Breast epithelium (tissue), 4 donors: ENCODE measurements at regions not wholly inside any gene's neighbourhood (a gene's known extent, or its start where the extent isn't known, plus 50 kb on each side); places are given as distances from the start of the nearest gene placed in this dataset.
A peak's percentile ranks its signal among the peaks of the same experiment; 100 is the strongest.

ENCODE experiments used
- DNase-seq, 2 donors: peaks; one replicate each; pipeline ENCODE4 v3.0.0-alpha.2; 2019; ENCODE audit warnings: low spot score in 2 of 2
- H3K27ac ChIP-seq, 2 donors: fragments of 200-600 bp; sonication (generic) in 1 of 2; one replicate each; pipeline ENCODE4 v1.5.1; 2016 to 2019; ENCODE audit warnings: mild to moderate bottlenecking in 1 of 2
- H3K27me3 ChIP-seq, 2 donors: fragments of 200-600 bp; sonication (generic) in 1 of 2; one replicate each; pipeline versions ENCODE4 v1.5.1 to v1.6.0; 2017 to 2019; ENCODE audit warnings: control low read depth in 1 of 2, mild to moderate bottlenecking in 1 of 2
- H3K36me3 ChIP-seq: fragments of 200-600 bp; one replicate; pipeline ENCODE4 v1.5.1; 2019
- H3K4me1 ChIP-seq, 2 donors: fragments of 200-600 bp; sonication (generic); one replicate each; pipeline ENCODE4 v1.5.1; 2016 to 2019; ENCODE audit warnings: control low read depth in 1 of 2
- H3K4me3 ChIP-seq, 3 donors: fragments of 200-600 bp; sonication (generic); 1 replicate in 2 of 3; 2 replicates in 1 of 3; pipeline ENCODE4 v1.5.1; 2016 to 2019; ENCODE audit warnings: mild to moderate bottlenecking in 3 of 3, moderate library complexity in 2 of 3
- H3K9me3 ChIP-seq, 2 donors: fragments of 200-600 bp; sonication (generic) in 1 of 2; one replicate each; pipeline ENCODE4 v1.5.1; 2016 to 2019; ENCODE audit warnings: control low read depth in 1 of 2
- CTCF ChIP-seq, 3 donors: fragments of 450-650 bp; IDR thresholded peaks; one replicate each; pipeline ENCODE4 v1.5.1; 2016 to 2017; ENCODE audit warnings: antibody characterized with exemption in 3 of 3, mild to moderate bottlenecking in 3 of 3, moderate library complexity in 3 of 3
- POLR2A ChIP-seq: fragments of 450-650 bp; IDR thresholded peaks from one replicate; pipeline ENCODE4 v1.6.1; 2016; ENCODE audit warnings: antibody characterized with exemption, mild to moderate bottlenecking, moderate library complexity
- POLR2AphosphoS5 ChIP-seq, 3 donors: sonication (generic); formaldehyde crosslinking; IDR thresholded peaks; one replicate each; pipeline ENCODE4 v1.6.1; 2017; ENCODE audit warnings: antibody characterized with exemption in 3 of 3
- intact Hi-C: fragments of 100-400 bp; cut with DNase I; formaldehyde crosslinking; loops from one replicate; pipeline ENCODE4 v1.15.1; 2023; ENCODE audit warnings: low total_unique reads

- Histone ChIP-seq H3K4me3 (no peak overlapping the region), H3K36me3 (no peaks in the 10 kb centered on the region), H3K4me1 (no peaks in the 10 kb centered on the region), H3K9me3 (no peaks in the 10 kb centered on the region), H3K27ac (no peak overlapping the region), H3K27me3 (no peaks in the 10 kb centered on the region)
- DNase-seq = no peak
- intact Hi-C loops = no loop called here
- TF ChIP-seq POLR2A (no peak), POLR2AphosphoS5 (IDR thresholded peaks at IDR 0.05) (no peak), CTCF (IDR thresholded peaks at IDR 0.05) (no peak)
Measured at GRCh38 chr13:33426131-33426530, 140.6 kb upstream of the STARD13 start.

GRCh38 chr13:33433316-33433715 lies 147.8 kb upstream of the STARD13 start:
- TF ChIP-seq POLR2A (no peak), CTCF (IDR thresholded peaks at IDR 0.05) (no peak), POLR2AphosphoS5 (IDR thresholded peaks at IDR 0.05) (no peak)
- no peaks in the 10 kb centered on the region for H3K4me1 ChIP-seq
- DNase-seq = no peak
- H3K36me3 ChIP-seq = no peaks in the 10 kb centered on the region
- intact Hi-C loops = no loop called here
- H3K9me3 ChIP-seq = no peaks in the 10 kb centered on the region
- H3K27ac ChIP-seq = no peak overlapping the region
- no peaks in the 10 kb centered on the region for H3K27me3 ChIP-seq
- H3K4me3 ChIP-seq = no peak overlapping the region

- H3K27ac ChIP-seq = no peak overlapping the region
- H3K4me1 ChIP-seq = no peaks in the 10 kb centered on the region
- TF ChIP-seq CTCF (IDR thresholded peaks at IDR 0.05) (no peak), POLR2AphosphoS5 (IDR thresholded peaks at IDR 0.05) (no peak), POLR2A (no peak)
- no peaks in the 10 kb centered on the region for H3K36me3 ChIP-seq
- intact Hi-C loops = no loop called here
- H3K27me3 ChIP-seq = no peaks in the 10 kb centered on the region
- no peak for DNase-seq
- H3K4me3 ChIP-seq = no peak overlapping the region
- no peaks in the 10 kb centered on the region for H3K9me3 ChIP-seq
Measured at GRCh38 chr13:33434676-33435075, 149.1 kb upstream of the STARD13 start.

- no peak for TF ChIP-seq POLR2A
- no peak for TF ChIP-seq POLR2AphosphoS5 (IDR thresholded peaks at IDR 0.05)
- TF ChIP-seq CTCF (IDR thresholded peaks at IDR 0.05) = no peak
- no peak overlapping the region for H3K4me3 ChIP-seq
- no peaks in the 10 kb centered on the region for H3K36me3 ChIP-seq
- no peak overlapping the region for H3K27ac ChIP-seq
- H3K27me3 ChIP-seq = no peaks in the 10 kb centered on the region
- intact Hi-C loops = no loop called here
- DNase-seq = no peak
- H3K4me1 ChIP-seq = no peaks in the 10 kb centered on the region
- H3K9me3 ChIP-seq = no peaks in the 10 kb centered on the region
Measured at GRCh38 chr13:33435207-33435606, 149.7 kb upstream of the STARD13 start.

- no peak overlapping the region for H3K4me3 ChIP-seq
- H3K9me3 ChIP-seq = no peaks in the 10 kb centered on the region
- no peak overlapping the region for H3K27ac ChIP-seq
- H3K36me3 ChIP-seq = no peaks in the 10 kb centered on the region
- H3K27me3 ChIP-seq = no peaks in the 10 kb centered on the region
- intact Hi-C loops = no loop called here
- no peak for DNase-seq
- no peaks in the 10 kb centered on the region for H3K4me1 ChIP-seq
- no peak for TF ChIP-seq POLR2AphosphoS5 (IDR thresholded peaks at IDR 0.05)
Measured at GRCh38 chr13:33438918-33439317, 153.4 kb upstream of the STARD13 start.

- no peaks in the 10 kb centered on the region for H3K36me3 ChIP-seq
- TF ChIP-seq POLR2AphosphoS5 (IDR thresholded peaks at IDR 0.05) (no peak), CTCF (IDR thresholded peaks at IDR 0.05) (peak in 1 of 3 donors; percentile 26)
Measured at GRCh38 chr13:33441015-33441414, 155.5 kb upstream of the STARD13 start.

More at GRCh38 chr13:33441015-33441414, 155.5 kb upstream of the STARD13 start:
- Histone ChIP-seq H3K4me3 (no peak overlapping the region), H3K9me3 (no peaks in the 10 kb centered on the region), H3K27ac (no peak overlapping the region), H3K27me3 (no peaks in the 10 kb centered on the region), H3K4me1 (no peaks in the 10 kb centered on the region)
- DNase-seq = no peak
- intact Hi-C loops = no loop called here
